GM12864 (cell line): ENCODE measurements at regions not wholly inside any gene's neighbourhood (a gene's known extent, or its start where the extent isn't known, plus 50 kb on each side); places are given as distances from the start of the nearest gene placed in this dataset.

Experiments
- DNase-seq: peaks from one replicate; pipeline ENCODE4 v3.0.0-alpha.2; 2011; ENCODE audit warnings: low read depth
- H3K4me3 ChIP-seq: 2 replicates; pipeline ENCODE4 v1.5.1; 2011; ENCODE audit warnings: mild to moderate bottlenecking, low read depth, low read length, control low read depth
- CTCF ChIP-seq: IDR thresholded peaks from 2 replicates; pipeline ENCODE4 v1.5.1; 2011; ENCODE audit warnings: low read depth, mild to moderate bottlenecking, moderate library complexity, low read length, control low read depth, inconsistent platforms; ENCODE audit errors: missing control alignments

- no peak for DNase-seq
- no peak overlapping the region for H3K4me3 ChIP-seq
- TF ChIP-seq CTCF: no peak
Observed at GRCh38 chr14:105843444-105844046, 317.2 kb downstream of the TMEM121 start.

GRCh38 chr14:105844047-105844630 is 317.8 kb downstream of the TMEM121 start:
- no peak for DNase-seq
- no peak overlapping the region for H3K4me3 ChIP-seq
- no peak for TF ChIP-seq CTCF

- DNase-seq: no peak
- TF ChIP-seq CTCF: no peak
- H3K4me3 ChIP-seq: no peak overlapping the region
Observed at GRCh38 chr14:105844810-105845724, 318.7 kb downstream of the TMEM121 start.

- TF ChIP-seq CTCF: no peak
- H3K4me3 ChIP-seq: no peak overlapping the region
- no peak for DNase-seq
Observed at GRCh38 chr14:105845725-105846309, 319.4 kb downstream of the TMEM121 start.

- DNase-seq: no peak
- no peak overlapping the region for H3K4me3 ChIP-seq
- TF ChIP-seq CTCF: no peak
Observed at GRCh38 chr14:105846312-105846711, 319.9 kb downstream of the TMEM121 start.

- TF ChIP-seq CTCF: no peak
- no peak for DNase-seq
- H3K4me3 ChIP-seq: no peak overlapping the region
Observed at GRCh38 chr14:105847400-105847799, 321.0 kb downstream of the TMEM121 start.
